CMK (cell line): ENCODE measurements at regions not wholly inside any gene's neighbourhood (a gene's known extent, or its start where the extent isn't known, plus 50 kb on each side); places are given as distances from the start of the nearest gene placed in this dataset.

Experiments
- DNase-seq: peaks from one replicate; pipeline ENCODE4 v3.0.0-alpha.2; 2010; ENCODE audit warnings: low read depth

- no peak for DNase-seq
Measured at GRCh38 chr4:133058701-133059100, 90.4 kb upstream of the PCDH10 start.

- no peak for DNase-seq
Measured at GRCh38 chr4:133059117-133059516, 90.0 kb upstream of the PCDH10 start.

GRCh38 chr4:133062851-133063250, 86.2 kb upstream of the PCDH10 start:
- DNase-seq: no peak

GRCh38 chr4:133068083-133068482, 81.0 kb upstream of the PCDH10 start:
- DNase-seq: no peak

- no peak for DNase-seq
Measured at GRCh38 chr4:133081246-133081645, 67.8 kb upstream of the PCDH10 start.

- no peak for DNase-seq
Measured at GRCh38 chr4:133084421-133084820, 64.7 kb upstream of the PCDH10 start.

GRCh38 chr4:133095591-133095990, 53.5 kb upstream of the PCDH10 start:
- no peak for DNase-seq

- DNase-seq: no peak
Measured at GRCh38 chr4:133096972-133097371, 52.1 kb upstream of the PCDH10 start.
